Glutamatergic neuron (in vitro differentiated cells): ENCODE measurements at regions not wholly inside any gene's neighbourhood (a gene's known extent, or its start where the extent isn't known, plus 50 kb on each side); places are given as distances from the start of the nearest gene placed in this dataset.
A peak's percentile ranks its signal among the peaks of the same experiment; 100 is the strongest.

Experiments
- DNase-seq: peaks from one replicate; pipeline ENCODE4 v3.0.0; 2022
- H3K27ac Mint-ChIP-seq: one replicate; pipeline ENCODE4 v1.8.0; 2020; ENCODE audit warnings: mild to moderate bottlenecking, mixed read lengths, inconsistent platforms; ENCODE audit not compliant: unreplicated experiment
- H3K27me3 Mint-ChIP-seq: one replicate; pipeline ENCODE4 v1.8.0; 2020; ENCODE audit warnings: mild to moderate bottlenecking, moderate library complexity, mixed read lengths, inconsistent platforms; ENCODE audit not compliant: unreplicated experiment
- H3K36me3 Mint-ChIP-seq: one replicate; pipeline ENCODE4 v1.8.0; 2020; ENCODE audit warnings: mild to moderate bottlenecking, mixed read lengths, inconsistent platforms; ENCODE audit not compliant: unreplicated experiment
- H3K4me1 Mint-ChIP-seq: one replicate; pipeline ENCODE4 v1.8.0; 2020; ENCODE audit warnings: mild to moderate bottlenecking, low read depth, mixed read lengths, inconsistent platforms; ENCODE audit not compliant: unreplicated experiment
- H3K4me3 Mint-ChIP-seq: one replicate; pipeline ENCODE4 v1.8.0; 2020; ENCODE audit warnings: mild to moderate bottlenecking, mixed read lengths, inconsistent platforms; ENCODE audit not compliant: unreplicated experiment
- H3K9me3 Mint-ChIP-seq: one replicate; pipeline ENCODE4 v1.8.0; 2020; ENCODE audit warnings: mild to moderate bottlenecking, moderate library complexity, mixed read lengths, inconsistent platforms; ENCODE audit not compliant: unreplicated experiment
- TF ChIP-seq, protein P1 (sequence below): fragments of 200-600 bp; sonication (generic); IDR thresholded peaks from one replicate; pipeline ENCODE4 v1.5.0; 2021; ENCODE audit not compliant: partially characterized antibody, unreplicated experiment

DNA sequence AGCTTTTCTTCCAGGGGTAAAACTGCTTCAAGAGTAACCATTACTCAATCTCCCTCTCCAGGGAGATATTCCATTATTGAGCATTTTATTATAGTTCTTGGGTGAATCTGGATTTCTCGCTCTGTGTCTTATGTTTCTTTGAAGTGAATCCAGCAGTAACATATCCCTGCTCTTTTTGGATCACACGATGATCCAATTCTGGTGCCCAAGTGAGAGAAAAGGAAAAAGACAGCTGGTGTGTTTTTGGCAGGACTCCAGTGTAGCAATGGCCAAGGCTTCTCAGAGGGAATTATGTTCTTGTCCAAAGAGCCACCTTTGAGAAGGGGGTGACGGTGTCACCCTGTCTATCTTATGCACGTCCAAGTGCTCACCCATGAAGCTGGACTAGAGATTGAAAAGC, 140.3 kb upstream of the ERRFI1 start:
- TF ChIP-seq, protein P1, sequence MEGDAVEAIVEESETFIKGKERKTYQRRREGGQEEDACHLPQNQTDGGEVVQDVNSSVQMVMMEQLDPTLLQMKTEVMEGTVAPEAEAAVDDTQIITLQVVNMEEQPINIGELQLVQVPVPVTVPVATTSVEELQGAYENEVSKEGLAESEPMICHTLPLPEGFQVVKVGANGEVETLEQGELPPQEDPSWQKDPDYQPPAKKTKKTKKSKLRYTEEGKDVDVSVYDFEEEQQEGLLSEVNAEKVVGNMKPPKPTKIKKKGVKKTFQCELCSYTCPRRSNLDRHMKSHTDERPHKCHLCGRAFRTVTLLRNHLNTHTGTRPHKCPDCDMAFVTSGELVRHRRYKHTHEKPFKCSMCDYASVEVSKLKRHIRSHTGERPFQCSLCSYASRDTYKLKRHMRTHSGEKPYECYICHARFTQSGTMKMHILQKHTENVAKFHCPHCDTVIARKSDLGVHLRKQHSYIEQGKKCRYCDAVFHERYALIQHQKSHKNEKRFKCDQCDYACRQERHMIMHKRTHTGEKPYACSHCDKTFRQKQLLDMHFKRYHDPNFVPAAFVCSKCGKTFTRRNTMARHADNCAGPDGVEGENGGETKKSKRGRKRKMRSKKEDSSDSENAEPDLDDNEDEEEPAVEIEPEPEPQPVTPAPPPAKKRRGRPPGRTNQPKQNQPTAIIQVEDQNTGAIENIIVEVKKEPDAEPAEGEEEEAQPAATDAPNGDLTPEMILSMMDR: no peak

GRCh38 chr1:8165595-8166360, 139.7 kb upstream of the ERRFI1 start:
- peaks cover 6% of the 10 kb centered on the region for H3K9me3 Mint-ChIP-seq
- peaks cover 10% of the 10 kb centered on the region for H3K36me3 Mint-ChIP-seq
- peaks cover 17% of the 10 kb centered on the region for H3K4me1 Mint-ChIP-seq
- peak; percentile 27 for DNase-seq
- TF ChIP-seq, protein P1: no peak
- H3K4me3 Mint-ChIP-seq: no peak overlapping the region
- no peak overlapping the region for H3K27ac Mint-ChIP-seq
- peaks cover 9% of the 10 kb centered on the region for H3K27me3 Mint-ChIP-seq

More for the DNA sequence above, 140.3 kb upstream of the ERRFI1 start:
- H3K4me3 Mint-ChIP-seq: no peak overlapping the region
- no peak for DNase-seq
- peaks cover 10% of the 10 kb centered on the region for H3K36me3 Mint-ChIP-seq
- peaks cover 17% of the 10 kb centered on the region for H3K4me1 Mint-ChIP-seq
- peaks cover 9% of the 10 kb centered on the region for H3K27me3 Mint-ChIP-seq
- H3K9me3 Mint-ChIP-seq: peaks cover 4% of the 10 kb centered on the region
- H3K27ac Mint-ChIP-seq: no peak overlapping the region

GRCh38 chr1:8164670-8165069, 138.6 kb upstream of the ERRFI1 start:
- no peak overlapping the region for H3K27ac Mint-ChIP-seq
- H3K27me3 Mint-ChIP-seq: peaks cover 6% of the 10 kb centered on the region
- peaks cover 12% of the 10 kb centered on the region for H3K4me1 Mint-ChIP-seq
- no peak for DNase-seq
- TF ChIP-seq, protein P1: no peak
- H3K4me3 Mint-ChIP-seq: no peak overlapping the region
- H3K9me3 Mint-ChIP-seq: peaks cover 7% of the 10 kb centered on the region
- peaks cover 10% of the 10 kb centered on the region for H3K36me3 Mint-ChIP-seq

- no peak for DNase-seq
- peaks cover 6% of the 10 kb centered on the region for H3K4me1 Mint-ChIP-seq
- H3K27ac Mint-ChIP-seq: no peak overlapping the region
- no peak overlapping the region for H3K4me3 Mint-ChIP-seq
- H3K36me3 Mint-ChIP-seq: peaks cover 10% of the 10 kb centered on the region
- H3K9me3 Mint-ChIP-seq: peaks cover 4% of the 10 kb centered on the region
- H3K27me3 Mint-ChIP-seq: peaks cover 4% of the 10 kb centered on the region
- TF ChIP-seq, protein P1: no peak
These were observed 136.9 kb upstream of the ERRFI1 start for GRCh38 chr1:8163039-8163438.

DNA sequence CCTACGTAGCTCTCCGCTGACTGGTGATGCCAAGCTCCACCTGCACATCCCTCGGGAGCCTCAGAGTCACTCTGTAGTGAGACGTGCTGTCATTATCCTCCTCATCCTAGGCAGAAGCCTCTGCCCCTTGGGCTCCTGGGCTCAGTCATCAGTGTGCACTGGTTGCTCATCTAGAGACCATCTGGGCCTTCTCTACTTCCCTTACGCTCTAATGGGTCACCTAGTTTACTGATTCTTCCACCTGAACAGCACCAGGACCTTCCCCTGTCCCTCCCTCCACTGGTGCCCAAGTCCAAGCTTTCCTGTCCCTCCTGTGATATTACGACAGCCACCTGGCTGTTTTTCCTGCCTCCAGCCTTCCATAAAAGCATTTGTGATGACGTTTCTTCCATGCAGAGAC, 136.1 kb upstream of the ERRFI1 start:
- Mint-ChIP-seq H3K4me3 (no peak overlapping the region), H3K9me3 (peaks cover 4% of the 10 kb centered on the region), H3K36me3 (peaks cover 10% of the 10 kb centered on the region), H3K27me3 (peaks cover 4% of the 10 kb centered on the region), H3K27ac (no peak overlapping the region), H3K4me1 (peaks cover 6% of the 10 kb centered on the region)
- TF ChIP-seq, protein P1: no peak
- DNase-seq: no peak
